ENCODE measurements at regions not wholly inside any gene's neighbourhood (a gene's known extent, or its start where the extent isn't known, plus 50 kb on each side); places are given as distances from the start of the nearest gene placed in this dataset.
"Not testable (repeated sequence)": the region's sequence is repeated elsewhere in the genome, so short reads cannot be mapped to it uniquely, and the experiment has no call there.

DNA sequence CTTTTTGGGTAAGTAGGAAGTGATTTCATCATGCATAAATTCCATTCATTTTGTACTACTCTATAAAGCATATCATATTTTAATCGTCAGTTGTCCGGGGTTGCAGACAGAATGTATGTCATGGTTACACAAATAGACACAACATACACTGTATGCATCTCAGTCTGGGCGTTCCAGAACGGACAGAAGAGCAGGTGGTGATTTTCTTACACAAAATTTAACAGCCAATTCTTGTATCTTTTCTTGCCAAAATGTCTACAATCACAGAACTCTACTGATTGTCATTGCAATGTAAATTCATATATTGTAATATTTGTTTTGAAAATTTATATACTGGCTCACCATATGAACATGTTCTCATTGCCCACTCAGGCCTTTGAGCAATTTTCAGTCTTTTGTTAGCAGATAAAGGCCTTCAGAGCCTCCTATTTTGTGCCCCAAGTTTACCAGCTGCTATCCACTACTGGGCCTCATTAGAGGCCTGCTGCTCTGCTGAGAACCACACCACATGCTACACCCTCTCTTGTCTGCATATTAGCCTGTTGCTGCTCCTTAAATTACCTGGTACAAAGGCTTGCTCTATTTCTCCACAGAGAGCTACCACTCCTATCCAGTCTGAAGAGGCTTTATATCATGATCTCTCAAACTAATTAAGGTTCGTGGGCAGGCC lies 61.5 kb downstream of the PRDM13 start:
- H3K4me3 ChIP-seq (ENCODE audit: low read depth, low read length), result no peak overlapping the region

DNA sequence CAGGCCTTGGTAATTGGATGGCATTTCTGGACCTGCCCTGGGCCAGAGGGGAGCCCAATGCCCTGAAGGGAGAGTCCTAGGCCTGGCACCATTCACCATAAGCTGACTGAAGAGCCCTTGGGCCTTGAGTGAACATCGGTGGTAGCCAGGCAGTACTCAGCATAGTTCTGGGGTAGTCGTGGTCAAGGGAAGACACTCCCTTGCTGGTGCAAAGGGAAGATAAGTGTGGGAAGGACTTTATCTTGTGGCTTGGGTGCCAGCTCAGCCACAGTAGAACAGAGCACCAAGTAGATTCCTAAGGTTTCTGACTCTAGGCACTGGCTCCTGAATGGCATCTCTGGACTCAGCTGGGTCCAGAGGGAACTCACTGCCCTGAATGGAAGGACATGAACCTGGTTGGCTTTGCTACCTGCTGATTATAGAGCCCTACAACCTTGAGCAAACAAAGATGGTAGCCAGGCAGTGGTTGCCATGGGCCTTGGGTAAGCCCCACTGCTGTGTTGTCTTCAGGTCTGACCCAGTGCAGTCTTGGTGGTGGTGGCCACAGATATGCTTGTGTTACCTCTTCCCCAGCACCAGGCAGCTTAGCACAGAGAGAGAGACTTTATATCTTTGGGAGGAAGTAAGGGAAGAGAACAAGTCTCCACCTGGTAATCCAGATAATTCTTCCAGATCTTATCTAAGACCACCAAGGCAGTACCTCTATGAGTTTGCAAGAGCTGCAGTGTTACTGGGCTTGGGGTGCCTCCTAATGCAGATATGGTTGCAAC lies 83.5 kb downstream of the PRDM13 start:
- no peak overlapping the region for H3K4me3 ChIP-seq (ENCODE audit: low read depth, low read length)

DNA sequence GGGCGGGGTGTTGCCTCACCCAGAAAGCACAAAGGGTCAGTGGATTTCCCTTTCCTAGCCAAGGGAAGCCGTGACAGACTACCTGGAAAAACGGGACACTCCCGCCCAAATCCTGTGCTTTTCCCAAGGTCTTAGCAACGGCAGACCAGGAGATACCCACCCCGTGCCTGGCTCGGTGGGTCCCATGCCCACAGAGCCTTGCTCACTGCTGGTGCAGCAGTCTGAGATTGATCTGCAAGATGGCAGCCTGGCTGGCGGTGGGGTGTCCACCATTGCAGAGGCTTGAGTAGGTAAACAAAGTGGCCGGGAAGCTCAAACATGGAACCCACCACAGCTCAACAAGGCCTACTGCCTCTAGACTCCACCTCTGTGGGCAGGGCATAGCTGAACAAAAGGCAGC lies 95.7 kb downstream of the PRDM13 start:
- H3K4me3 ChIP-seq (ENCODE audit: low read depth, low read length), result not testable (repeated sequence)

DNA sequence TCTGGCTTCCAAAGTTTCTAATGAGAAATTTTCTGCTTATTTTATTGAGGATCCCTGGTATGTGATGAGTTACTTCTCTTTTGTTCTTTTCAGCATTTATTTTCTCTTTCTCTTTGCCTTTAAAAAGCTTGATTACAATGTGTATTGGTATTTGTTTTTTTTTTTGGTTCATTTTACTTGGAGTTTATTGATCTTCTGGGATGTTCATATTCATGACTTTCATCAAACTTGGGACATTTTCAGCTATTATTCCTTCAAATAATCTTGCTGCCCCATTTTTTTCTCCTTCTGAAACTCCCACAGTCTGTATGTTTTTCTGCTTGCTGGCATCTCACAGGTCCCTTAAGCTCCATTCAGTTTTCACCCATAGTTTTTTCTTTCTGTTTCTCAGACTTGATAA lies 102.4 kb downstream of the PRDM13 start:
- H3K4me3 ChIP-seq (ENCODE audit: low read depth, low read length), result no peak overlapping the region

DNA sequence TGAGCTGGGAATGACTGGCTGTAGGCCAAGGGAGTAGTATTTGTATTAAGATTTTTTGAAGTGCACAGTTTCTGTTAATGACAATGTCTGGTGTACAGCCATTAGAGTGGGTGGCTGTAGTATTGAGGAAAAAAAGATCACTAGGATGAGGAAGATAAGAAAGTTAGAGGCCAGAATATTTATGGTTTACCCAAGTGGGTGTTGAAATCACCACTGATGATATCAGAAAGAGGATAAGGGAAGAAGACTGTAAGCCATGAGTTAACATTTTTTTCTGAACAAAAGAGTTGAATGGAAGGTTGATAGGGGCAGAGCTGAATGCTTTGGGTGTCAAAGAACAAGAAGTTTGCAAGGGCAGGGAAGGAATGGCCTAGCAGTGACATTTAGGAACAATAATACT lies 104.7 kb downstream of the PRDM13 start:
- H3K4me3 ChIP-seq (ENCODE audit: low read depth, low read length), result no peak overlapping the region

DNA sequence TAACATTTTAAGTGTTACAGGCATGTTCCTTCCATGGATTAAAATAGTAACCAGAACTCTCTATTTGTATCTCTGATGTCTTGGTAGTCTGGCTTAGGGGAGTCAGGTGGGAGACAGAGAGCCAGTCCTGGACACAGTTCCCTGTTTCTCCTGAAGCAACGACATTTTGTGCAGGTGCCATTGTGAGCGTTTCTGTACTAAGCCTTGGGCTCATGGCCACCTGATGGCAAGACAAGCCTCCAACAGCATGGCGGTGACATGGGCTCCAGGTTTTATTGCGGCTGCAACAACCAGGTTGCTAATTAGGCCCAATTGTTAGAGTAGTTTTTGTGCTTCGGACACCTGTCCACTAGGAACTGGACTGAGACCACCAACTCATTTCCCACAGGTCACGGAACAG lies 105.3 kb downstream of the PRDM13 start:
- no peak overlapping the region for H3K4me3 ChIP-seq (ENCODE audit: low read depth, low read length)

DNA sequence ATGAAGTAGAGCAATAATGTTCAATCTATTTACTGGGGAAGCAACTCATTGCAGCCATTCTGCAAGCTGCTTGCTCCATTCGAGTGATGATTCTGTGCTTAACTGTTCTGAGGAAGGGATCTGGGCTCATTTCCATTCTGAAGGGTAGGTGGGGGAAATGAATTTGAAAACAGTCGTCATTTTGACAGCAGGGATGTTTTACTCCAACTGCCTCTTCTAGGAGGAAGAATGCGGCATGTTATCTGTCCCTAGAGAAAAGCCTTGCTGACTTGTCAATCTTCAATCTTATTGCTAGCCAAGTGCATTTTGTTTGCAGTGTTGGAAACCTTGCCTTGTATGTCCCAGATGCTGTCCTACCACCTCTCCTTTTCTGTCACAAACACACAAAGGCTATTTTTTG lies 105.9 kb downstream of the PRDM13 start:
- H3K4me3 ChIP-seq (ENCODE audit: low read depth, low read length), result no peak overlapping the region

DNA sequence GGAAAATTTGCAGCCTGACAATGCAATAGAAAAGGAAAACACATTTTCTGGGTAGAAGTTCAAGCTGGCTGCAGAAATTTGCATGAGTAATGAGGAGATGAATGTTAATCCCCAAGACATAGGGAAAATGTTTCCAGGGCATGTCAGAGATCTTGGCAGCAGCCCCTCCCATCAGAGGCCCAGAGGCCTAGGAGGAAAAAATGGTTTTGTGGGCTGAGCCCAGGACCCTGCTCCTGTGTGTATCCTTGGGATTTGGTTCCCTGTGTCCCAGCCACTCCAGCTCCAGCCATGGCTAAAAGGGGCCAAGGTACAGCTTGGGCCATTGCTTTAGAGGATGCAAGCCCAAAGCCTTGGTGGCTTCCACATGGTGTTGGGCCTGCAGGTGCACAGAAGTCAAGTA lies 115.4 kb downstream of the PRDM13 start:
- H3K4me3 ChIP-seq (ENCODE audit: low read depth, low read length), result not testable (repeated sequence)

DNA sequence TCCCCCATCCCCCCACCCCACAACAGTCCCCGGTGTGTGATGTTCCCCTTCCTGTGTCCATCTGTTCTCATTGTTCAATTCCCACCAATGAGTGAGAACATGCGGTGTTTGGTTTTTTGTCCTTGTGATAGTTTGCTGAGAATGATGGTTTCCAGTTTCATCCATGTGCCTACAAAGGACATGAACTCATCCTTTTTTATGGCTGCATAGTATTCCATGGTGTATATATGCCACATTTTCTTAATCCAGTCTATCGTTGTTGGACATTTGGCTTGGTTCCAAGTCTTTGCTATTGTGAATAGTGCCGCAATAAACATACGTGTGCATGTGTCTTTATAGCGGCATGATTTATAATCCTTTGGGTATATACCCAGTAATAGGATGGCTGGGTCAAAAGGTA lies 123.6 kb downstream of the PRDM13 start:
- not testable (repeated sequence) for H3K4me3 ChIP-seq (ENCODE audit: low read depth, low read length)

DNA sequence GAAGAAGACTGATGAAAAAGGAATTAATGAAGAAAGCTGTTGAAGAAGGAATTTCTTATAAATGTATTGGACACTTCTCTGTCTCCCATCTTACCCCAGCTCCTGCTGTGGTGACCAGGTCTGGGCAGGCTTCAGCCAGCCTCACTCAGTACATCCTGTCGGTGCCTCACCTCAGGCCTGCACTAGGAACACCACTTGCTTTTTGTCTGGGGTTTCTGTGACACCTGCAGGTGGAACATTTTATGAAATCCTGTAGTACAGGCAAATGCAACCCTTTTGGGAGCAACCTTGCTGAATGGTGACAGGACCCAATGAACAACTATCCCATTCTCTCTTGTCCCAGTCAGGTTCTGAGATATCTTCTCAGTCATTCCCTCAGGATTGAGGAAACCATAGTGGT lies 129.7 kb downstream of the PRDM13 start:
- H3K4me3 ChIP-seq (ENCODE audit: low read depth, low read length), result no peak overlapping the region

DNA sequence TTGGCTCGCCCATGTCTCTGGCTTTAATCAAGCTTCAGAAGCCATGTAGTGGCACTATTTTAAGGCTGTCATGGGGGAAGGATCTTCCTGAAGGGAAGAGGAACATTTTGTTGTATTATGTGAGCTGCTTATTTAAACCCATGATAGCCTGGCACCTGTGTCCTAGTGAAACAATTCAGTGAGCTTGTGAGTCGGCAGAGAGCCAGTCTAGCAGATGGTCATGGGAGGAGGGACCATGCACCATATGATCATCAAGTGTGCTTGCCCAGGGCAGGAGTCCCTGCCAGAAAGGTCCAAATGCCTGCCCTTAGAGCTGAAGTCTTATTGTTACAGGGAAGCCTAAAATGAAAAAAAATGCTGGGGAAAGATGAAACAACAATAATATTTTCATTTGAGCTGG lies 132.9 kb downstream of the PRDM13 start:
- no peak overlapping the region for H3K4me3 ChIP-seq (ENCODE audit: low read depth, low read length)

DNA sequence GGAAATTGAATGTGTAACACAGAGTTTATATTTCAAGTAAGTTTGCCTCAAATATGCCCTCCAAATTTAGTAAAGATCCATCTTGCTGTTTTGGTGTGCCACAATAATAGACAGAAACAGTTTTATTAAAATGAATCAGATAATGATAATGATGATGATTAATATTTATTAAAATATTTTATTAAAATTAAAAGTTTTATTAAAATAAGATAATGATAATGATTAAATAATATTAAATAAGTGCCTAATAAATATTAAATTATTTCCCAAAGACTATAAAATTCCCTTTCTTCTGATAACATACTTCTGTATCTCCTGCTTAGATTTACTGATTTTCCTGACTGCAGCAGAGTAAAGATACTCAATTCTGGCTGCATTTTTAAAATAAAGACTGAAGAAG lies 134.5 kb downstream of the PRDM13 start:
- H3K4me3 ChIP-seq (ENCODE audit: low read depth, low read length), result no peak overlapping the region

DNA sequence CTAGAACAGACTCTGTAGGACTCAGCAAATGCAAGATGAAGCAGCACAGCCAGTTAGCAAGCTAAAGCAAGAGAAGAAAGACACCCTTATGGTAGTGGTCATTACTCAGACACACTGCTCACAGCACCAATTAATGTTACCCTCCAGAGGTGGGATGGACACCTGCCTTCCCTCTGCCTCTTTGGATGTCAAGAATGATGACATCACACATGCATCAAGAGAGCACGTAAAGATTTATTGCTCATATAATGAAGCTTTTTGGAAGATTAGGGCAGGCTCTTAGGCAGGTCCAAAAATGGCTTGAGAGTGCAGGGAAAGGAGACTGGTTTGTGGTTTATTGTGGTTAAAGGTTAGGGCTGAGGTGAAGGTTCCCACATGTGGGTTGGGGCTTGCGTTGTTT lies 137.0 kb downstream of the PRDM13 start:
- H3K4me3 ChIP-seq (ENCODE audit: low read depth, low read length), result no peak overlapping the region

DNA sequence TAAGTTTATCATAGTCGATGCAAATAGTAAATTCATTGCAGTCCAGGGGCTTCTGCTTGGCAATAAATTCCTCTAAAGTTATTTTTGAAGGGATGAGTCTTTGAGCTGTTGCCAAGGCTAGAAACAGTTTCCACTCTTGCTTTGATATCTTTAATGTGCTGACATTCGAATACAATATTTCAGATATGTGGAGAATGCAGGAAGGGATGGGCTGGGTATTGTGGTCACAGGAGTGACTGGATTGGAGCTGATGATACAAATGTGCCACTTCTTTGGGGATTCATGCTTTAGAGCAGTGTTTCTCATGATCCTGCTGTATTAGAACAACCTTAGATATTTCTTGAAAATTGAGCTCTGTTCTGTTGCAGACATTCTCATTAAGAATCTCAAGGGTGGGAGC lies 139.0 kb downstream of the PRDM13 start:
- H3K4me3 ChIP-seq (ENCODE audit: low read depth, low read length), result no peak overlapping the region

DNA sequence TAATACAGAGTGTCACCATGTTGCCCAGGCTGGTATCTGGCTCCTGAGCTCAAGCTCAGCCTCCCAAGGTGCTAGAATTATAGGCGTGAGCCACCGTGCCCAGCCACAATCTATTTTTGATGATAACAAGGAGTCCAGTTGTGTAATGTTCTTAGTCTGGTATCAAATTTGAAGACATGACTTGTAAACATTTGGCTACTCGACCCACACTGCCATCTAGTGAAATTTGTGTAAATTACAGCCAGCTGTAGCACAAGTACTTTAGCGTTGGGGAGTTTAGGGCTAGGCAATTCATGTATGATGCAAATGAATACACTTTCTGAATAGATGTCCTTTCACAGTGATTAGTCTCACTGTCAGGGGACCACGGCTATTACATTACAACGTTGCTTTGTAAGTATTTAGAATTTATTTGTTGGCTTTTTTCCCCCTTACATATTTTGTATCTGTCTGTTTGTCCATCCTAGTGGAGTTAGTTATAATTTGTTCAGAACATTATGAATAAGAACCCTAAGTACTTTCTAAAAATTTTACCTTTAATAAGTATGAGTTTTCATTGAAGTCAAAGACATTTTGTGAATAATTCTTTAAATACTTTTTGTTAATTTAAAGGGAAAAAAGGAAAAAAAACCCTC lies 139.7 kb downstream of the PRDM13 start:
- no peak overlapping the region for H3K4me3 ChIP-seq (ENCODE audit: low read depth, low read length)

DNA sequence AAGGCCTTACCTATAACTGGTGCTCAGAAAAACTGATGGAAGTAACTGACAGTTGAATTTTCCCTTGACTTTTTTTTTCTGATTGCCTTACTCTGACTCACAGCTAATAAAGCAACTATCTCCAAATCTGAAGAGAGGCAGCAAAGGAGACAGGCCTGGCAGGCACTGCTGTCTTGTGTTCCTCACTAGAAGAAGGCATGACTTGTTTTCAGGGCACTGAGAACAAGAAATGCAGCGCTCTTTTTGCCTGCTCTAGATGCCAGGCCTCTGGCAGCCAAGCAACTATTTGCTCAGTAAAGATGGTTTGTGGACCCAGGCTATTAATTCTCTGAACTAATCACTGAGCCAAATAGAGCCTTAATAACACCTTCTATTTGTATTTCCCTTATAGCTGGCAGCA lies 155.1 kb downstream of the PRDM13 start:
- H3K4me3 ChIP-seq (ENCODE audit: low read depth, low read length), result no peak overlapping the region

DNA sequence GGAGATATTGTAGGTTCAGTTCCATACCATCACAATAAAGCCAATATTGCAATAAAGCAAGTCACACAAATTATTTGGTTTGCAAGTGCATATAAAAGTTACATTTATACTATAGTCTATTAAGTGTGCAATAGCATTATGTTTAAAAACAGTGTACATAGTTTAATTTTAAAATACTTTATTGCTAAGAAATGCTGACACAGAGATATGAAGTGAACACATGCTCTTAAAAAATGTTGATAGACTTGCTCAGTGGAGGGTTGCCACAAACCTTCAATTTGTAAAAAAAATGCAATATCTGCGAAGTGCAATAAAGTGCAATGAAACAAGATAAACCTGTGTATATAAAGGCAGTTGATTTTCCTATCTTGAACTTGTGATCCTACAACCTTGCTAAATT lies 161.5 kb downstream of the PRDM13 start:
- H3K4me3 ChIP-seq (ENCODE audit: low read depth, low read length), result no peak overlapping the region

DNA sequence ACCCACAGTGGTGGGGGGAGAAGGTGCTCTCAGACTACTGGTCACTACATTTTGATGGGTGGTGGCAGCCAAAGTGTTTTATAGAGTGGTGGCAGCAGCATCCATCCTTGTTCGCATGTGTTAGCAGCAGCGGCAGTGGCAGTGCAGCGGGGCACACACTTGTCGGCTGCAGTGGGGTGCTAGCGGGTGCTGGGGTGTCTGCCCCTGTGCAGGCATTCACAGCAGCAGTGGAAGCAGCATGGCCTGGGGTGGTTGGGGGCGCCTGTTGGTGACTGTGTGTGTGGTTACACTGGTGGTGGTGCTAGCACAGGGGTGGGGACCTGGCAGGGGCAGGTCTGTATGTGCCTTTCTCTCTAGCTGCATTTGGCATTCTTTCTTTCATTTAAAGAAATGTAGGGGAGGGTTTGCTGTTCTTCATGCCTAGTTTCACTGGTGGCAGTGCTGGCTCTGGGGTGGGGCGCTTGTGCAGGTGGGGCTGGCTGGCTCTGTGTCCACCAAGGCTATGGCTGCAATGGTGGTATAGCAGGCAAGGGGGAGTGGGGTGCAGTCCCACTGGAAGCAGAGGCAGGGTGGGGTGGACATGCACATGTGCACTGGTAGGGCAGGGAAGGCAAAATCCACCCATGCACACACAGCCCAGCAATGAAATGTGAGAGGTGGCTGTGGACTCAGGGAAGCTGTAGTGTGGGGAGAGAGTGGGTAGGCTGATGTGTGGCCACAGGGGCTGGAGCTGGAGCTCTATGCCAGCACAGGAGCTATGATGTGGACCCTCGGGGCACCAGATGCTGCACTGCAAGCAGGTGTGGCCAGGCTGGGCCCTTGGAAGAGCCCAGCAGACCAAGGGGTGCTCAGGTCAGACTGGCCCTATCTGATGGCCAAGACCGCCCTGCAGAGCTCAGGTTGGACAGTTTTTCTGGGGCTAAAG lies 173.3 kb downstream of the PRDM13 start:
- H3K4me3 ChIP-seq (ENCODE audit: low read depth, low read length), result no peak overlapping the region

DNA sequence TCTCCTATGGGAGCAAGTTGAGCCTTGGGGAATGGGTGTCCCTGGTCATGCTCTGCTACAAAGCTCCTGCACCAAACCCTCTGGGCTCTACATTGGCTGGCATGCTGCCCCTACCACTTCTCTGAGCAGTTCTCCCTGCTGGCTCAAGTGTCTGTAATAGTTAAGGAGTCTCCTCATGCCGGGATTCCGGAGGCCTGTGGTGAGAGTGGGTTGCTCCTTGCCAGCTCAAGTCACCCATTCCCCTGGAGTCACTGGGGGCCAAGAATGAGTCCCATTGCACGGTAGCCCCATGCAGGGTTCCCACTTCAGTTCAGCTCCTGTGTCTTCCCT lies 173.9 kb downstream of the PRDM13 start:
- no peak overlapping the region for H3K4me3 ChIP-seq (ENCODE audit: low read depth, low read length)

DNA sequence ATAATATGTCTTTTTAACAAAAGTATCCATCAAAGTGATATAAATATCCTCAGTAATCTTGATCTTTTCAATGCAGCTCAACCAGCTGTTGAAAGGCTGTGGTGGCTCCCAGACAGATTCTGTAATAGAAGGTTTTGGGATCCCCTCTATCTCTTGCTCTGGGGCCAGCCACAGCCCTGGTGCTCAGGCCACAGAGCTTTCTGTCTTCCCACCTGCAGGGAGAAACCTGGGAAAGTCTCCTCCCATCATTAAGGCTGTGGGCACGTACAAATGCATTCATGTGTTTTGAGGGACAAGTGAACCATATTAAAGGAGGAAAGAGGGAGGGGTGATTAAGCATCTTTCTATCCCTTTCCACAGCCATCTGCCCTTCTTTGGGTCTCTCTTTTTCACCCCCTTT lies 183.1 kb downstream of the PRDM13 start:
- H3K4me3 ChIP-seq (ENCODE audit: low read depth, low read length), result no peak overlapping the region

DNA sequence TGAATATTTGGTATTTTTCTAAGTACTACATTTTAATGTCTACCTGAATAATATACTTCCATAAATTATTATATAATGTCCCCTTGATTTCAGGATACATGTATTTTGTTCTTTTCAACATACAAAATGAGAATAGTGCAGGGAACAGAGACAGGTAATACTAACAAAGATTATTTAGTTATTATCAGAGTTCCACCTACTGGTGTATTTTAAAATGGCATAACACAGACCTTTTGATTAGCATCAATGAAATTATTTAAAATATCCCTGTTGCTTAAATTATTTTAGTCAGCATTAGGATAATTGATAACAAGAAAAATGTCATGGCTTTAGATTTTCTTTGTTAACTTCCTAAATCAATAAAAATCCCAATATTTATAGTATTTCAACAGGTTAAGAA lies 184.0 kb downstream of the PRDM13 start:
- H3K4me3 ChIP-seq (ENCODE audit: low read depth, low read length), result no peak overlapping the region
